ENCODE measurements at regions not wholly inside any gene's neighbourhood (a gene's known extent, or its start where the extent isn't known, plus 50 kb on each side); places are given as distances from the start of the nearest gene placed in this dataset.

DNA sequence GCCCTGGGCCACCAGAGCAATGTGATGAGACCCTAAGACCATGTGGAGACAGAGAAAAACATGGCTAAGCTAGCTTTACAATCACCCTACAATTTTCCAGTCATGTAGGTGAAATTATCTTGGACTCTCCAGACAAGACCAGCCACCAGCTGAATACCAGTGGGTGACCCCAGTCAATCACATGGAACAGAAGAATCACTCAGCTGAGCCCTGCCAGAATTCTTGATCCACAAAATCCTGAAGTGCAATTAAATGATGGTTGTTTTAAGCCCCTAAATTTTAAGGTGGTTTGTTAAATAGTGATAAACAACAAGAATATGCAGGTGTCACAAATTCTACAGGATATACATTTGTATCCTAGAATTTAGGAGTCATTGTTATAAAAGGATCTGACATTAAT lies 69.5 kb upstream of the SMIM15 start:
- TF ChIP-seq, protein P1, sequence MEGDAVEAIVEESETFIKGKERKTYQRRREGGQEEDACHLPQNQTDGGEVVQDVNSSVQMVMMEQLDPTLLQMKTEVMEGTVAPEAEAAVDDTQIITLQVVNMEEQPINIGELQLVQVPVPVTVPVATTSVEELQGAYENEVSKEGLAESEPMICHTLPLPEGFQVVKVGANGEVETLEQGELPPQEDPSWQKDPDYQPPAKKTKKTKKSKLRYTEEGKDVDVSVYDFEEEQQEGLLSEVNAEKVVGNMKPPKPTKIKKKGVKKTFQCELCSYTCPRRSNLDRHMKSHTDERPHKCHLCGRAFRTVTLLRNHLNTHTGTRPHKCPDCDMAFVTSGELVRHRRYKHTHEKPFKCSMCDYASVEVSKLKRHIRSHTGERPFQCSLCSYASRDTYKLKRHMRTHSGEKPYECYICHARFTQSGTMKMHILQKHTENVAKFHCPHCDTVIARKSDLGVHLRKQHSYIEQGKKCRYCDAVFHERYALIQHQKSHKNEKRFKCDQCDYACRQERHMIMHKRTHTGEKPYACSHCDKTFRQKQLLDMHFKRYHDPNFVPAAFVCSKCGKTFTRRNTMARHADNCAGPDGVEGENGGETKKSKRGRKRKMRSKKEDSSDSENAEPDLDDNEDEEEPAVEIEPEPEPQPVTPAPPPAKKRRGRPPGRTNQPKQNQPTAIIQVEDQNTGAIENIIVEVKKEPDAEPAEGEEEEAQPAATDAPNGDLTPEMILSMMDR (IDR thresholded peaks at IDR 0.05) = no peak
- TF ChIP-seq POLR2A (IDR thresholded peaks at IDR 0.05) = no peak
